ENCODE measurements at regions not wholly inside any gene's neighbourhood (a gene's known extent, or its start where the extent isn't known, plus 50 kb on each side); places are given as distances from the start of the nearest gene placed in this dataset.

DNA sequence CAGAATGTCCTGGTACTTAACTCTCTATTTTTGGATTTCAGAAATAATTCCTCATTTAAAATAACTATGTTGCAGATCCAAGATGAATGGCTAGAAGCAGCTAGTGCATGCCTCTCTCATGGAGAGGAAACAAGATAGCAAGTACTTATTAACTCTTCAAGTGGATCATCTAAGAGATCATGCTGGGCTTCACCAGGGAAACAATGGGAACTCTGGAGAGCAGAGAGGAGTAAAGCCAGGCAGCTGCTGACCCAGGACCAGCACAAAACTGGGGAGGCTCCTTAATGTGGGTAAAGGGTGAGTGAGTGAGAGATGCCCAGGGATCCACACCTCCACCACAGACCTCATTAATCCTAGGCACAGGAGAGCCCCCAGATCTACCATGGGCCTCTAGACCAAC lies 897.8 kb upstream of the ACO1 start:
- H2AFZ ChIP-seq (ENCODE audit: low read length): no peak overlapping the region
- no peak for TF ChIP-seq EZH2phosphoT487 (IDR thresholded peaks at IDR 0.05; ENCODE audit: low read length)
- TF ChIP-seq, protein P1, sequence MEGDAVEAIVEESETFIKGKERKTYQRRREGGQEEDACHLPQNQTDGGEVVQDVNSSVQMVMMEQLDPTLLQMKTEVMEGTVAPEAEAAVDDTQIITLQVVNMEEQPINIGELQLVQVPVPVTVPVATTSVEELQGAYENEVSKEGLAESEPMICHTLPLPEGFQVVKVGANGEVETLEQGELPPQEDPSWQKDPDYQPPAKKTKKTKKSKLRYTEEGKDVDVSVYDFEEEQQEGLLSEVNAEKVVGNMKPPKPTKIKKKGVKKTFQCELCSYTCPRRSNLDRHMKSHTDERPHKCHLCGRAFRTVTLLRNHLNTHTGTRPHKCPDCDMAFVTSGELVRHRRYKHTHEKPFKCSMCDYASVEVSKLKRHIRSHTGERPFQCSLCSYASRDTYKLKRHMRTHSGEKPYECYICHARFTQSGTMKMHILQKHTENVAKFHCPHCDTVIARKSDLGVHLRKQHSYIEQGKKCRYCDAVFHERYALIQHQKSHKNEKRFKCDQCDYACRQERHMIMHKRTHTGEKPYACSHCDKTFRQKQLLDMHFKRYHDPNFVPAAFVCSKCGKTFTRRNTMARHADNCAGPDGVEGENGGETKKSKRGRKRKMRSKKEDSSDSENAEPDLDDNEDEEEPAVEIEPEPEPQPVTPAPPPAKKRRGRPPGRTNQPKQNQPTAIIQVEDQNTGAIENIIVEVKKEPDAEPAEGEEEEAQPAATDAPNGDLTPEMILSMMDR (IDR thresholded peaks at IDR 0.05; ENCODE audit: low read length): no peak
- TF ChIP-seq EZH2 (optimal IDR thresholded peaks at IDR 0.05; ENCODE audit: low read depth, low read length): no peak
- no peaks in the 10 kb centered on the region for H4K20me1 ChIP-seq (ENCODE audit: insufficient read depth, low read length)
- no peak for DNase-seq
- no peaks in the 10 kb centered on the region for H3K9me3 ChIP-seq (replicated peaks; ENCODE audit: insufficient read depth, low read length)
- H3K9ac ChIP-seq (ENCODE audit: low read length): no peak overlapping the region
- no peak overlapping the region for H3K27ac ChIP-seq (ENCODE audit: low read length)
- no peaks in the 10 kb centered on the region for H3K27me3 ChIP-seq (replicated peaks; ENCODE audit: insufficient read depth, low read length)
- no peaks in the 10 kb centered on the region for H3F3A ChIP-seq (ENCODE audit: insufficient read depth, low read length)
- no peak overlapping the region for H3K4me2 ChIP-seq (ENCODE audit: low read depth, low read length)
- no peaks in the 10 kb centered on the region for H3K79me2 ChIP-seq (ENCODE audit: low read length)
- H3K4me1 ChIP-seq (ENCODE audit: low read length): no peaks in the 10 kb centered on the region
- no peak overlapping the region for H3K4me3 ChIP-seq (ENCODE audit: low read length)
- H3K9me2 ChIP-seq (replicated peaks; ENCODE audit: insufficient read depth, low read length): no peaks in the 10 kb centered on the region
- H3K36me3 ChIP-seq (replicated peaks; ENCODE audit: insufficient read depth, low read length): no peaks in the 10 kb centered on the region

DNA sequence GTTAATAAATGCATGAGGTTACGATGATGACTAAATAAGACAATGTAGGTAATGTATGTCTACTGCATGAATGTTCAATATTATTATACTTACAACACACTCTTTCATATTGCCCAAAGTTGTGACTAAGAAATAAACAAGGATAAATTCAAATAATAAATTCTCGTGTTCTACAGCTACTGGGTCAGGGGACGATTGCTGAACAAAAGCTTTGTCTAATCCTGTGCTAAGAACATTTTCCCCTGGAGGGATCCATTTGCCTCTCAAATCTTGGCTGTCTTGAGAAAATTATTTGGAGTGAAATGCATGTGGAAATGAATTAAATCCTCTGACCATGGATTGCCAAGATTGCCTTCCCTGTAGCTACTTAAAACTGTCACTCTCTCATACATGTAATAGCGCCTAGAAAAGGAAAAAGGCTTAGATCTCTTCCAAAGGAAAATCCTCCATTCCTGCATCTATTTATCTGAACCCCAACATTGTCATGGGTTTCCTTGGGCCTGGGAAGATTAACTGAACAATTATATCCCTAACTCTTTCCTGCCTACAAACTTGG lies 893.8 kb upstream of the ACO1 start:
- no peaks in the 10 kb centered on the region for H3K36me3 ChIP-seq (replicated peaks; ENCODE audit: insufficient read depth, low read length)
- no peaks in the 10 kb centered on the region for H3K79me2 ChIP-seq (ENCODE audit: low read length)
- no peak overlapping the region for H2AFZ ChIP-seq (ENCODE audit: low read length)
- no peaks in the 10 kb centered on the region for H3F3A ChIP-seq (ENCODE audit: insufficient read depth, low read length)
- DNase-seq: no peak
- H3K4me3 ChIP-seq (ENCODE audit: low read length): no peak overlapping the region
- no peak overlapping the region for H3K9ac ChIP-seq (ENCODE audit: low read length)
- no peaks in the 10 kb centered on the region for H3K9me2 ChIP-seq (replicated peaks; ENCODE audit: insufficient read depth, low read length)
- H3K9me3 ChIP-seq (replicated peaks; ENCODE audit: insufficient read depth, low read length): no peaks in the 10 kb centered on the region
- no peaks in the 10 kb centered on the region for H4K20me1 ChIP-seq (ENCODE audit: insufficient read depth, low read length)
- H3K27me3 ChIP-seq (replicated peaks; ENCODE audit: insufficient read depth, low read length): no peaks in the 10 kb centered on the region
- H3K27ac ChIP-seq (ENCODE audit: low read length): no peak overlapping the region
- no peak overlapping the region for H3K4me2 ChIP-seq (ENCODE audit: low read depth, low read length)
- TF ChIP-seq, protein P1 (IDR thresholded peaks at IDR 0.05; ENCODE audit: low read length): no peak
- no peak for TF ChIP-seq EZH2 (optimal IDR thresholded peaks at IDR 0.05; ENCODE audit: low read depth, low read length)
- TF ChIP-seq EZH2phosphoT487 (IDR thresholded peaks at IDR 0.05; ENCODE audit: low read length): no peak
- H3K4me1 ChIP-seq (ENCODE audit: low read length): no peaks in the 10 kb centered on the region

DNA sequence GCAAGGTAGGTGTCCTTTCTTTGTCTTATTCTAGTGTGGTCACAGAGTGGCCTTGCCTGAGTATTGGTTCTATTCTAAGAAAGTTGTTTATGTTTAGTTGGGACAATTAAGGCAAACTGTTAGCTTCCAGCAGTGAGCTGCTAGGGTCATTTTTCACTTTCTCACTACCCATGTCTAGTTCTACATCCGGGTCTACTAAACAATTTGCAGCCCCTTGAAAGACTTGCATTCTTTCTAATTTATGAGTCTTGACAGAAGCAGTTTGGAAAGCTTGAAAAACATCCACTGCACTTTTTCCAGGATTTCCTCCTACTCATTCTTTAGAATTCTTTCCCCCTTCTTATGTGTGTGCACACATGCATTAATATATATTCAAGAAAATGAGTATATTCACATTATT lies 892.2 kb upstream of the ACO1 start:
- Histone ChIP-seq H3K9me2 (replicated peaks; ENCODE audit: insufficient read depth, low read length) (no peaks in the 10 kb centered on the region), H3K4me3 (ENCODE audit: low read length) (no peak overlapping the region), H3F3A (ENCODE audit: insufficient read depth, low read length) (no peaks in the 10 kb centered on the region), H3K9me3 (replicated peaks; ENCODE audit: insufficient read depth, low read length) (no peaks in the 10 kb centered on the region), H2AFZ (ENCODE audit: low read length) (no peak overlapping the region), H3K4me1 (ENCODE audit: low read length) (no peaks in the 10 kb centered on the region), H4K20me1 (ENCODE audit: insufficient read depth, low read length) (no peaks in the 10 kb centered on the region), H3K27me3 (replicated peaks; ENCODE audit: insufficient read depth, low read length) (no peaks in the 10 kb centered on the region), H3K36me3 (replicated peaks; ENCODE audit: insufficient read depth, low read length) (no peaks in the 10 kb centered on the region), H3K9ac (ENCODE audit: low read length) (no peak overlapping the region), H3K4me2 (ENCODE audit: low read depth, low read length) (no peak overlapping the region), H3K27ac (ENCODE audit: low read length) (no peak overlapping the region), H3K79me2 (ENCODE audit: low read length) (no peaks in the 10 kb centered on the region)
- TF ChIP-seq EZH2 (optimal IDR thresholded peaks at IDR 0.05; ENCODE audit: low read depth, low read length): no peak
- TF ChIP-seq EZH2phosphoT487 (IDR thresholded peaks at IDR 0.05; ENCODE audit: low read length): no peak
- TF ChIP-seq, protein P1 (IDR thresholded peaks at IDR 0.05; ENCODE audit: low read length): no peak
- DNase-seq: no peak
